ENCODE measurements at regions not wholly inside any gene's neighbourhood (a gene's known extent, or its start where the extent isn't known, plus 50 kb on each side); places are given as distances from the start of the nearest gene placed in this dataset.

GRCh38 chr2:226135861-226136548 is 663.6 kb downstream of the IRS1 start:
- DNase-seq (ENCODE audit: insufficient read length) (no peak), FAIRE-seq (no peak)
- TF ChIP-seq POLR2A (IDR thresholded peaks at IDR 0.05; ENCODE audit: low read depth, low read length) = no peak
- TF ChIP-seq POLR2AphosphoS5 (IDR thresholded peaks at IDR 0.05; ENCODE audit: low read depth, low read length) = no peak
- TF ChIP-seq TAF1 (IDR thresholded peaks at IDR 0.05; ENCODE audit: borderline replicate concordance, low read depth, low read length) = no peak

- TF ChIP-seq TAF1 (IDR thresholded peaks at IDR 0.05; ENCODE audit: borderline replicate concordance, low read depth, low read length) = no peak
- TF ChIP-seq POLR2AphosphoS5 (IDR thresholded peaks at IDR 0.05; ENCODE audit: low read depth, low read length) = no peak
- no peak for TF ChIP-seq POLR2A (IDR thresholded peaks at IDR 0.05; ENCODE audit: low read depth, low read length)
- DNase-seq (ENCODE audit: insufficient read length) = no peak
- FAIRE-seq = no peak
Measured at GRCh38 chr2:226132323-226133215, 667.1 kb downstream of the IRS1 start.

GRCh38 chr2:226131299-226131784 is 668.3 kb downstream of the IRS1 start:
- DNase-seq (ENCODE audit: insufficient read length) (no peak), FAIRE-seq (no peak)
- TF ChIP-seq POLR2A (IDR thresholded peaks at IDR 0.05; ENCODE audit: low read depth, low read length) (no peak), TAF1 (IDR thresholded peaks at IDR 0.05; ENCODE audit: borderline replicate concordance, low read depth, low read length) (no peak), POLR2AphosphoS5 (IDR thresholded peaks at IDR 0.05; ENCODE audit: low read depth, low read length) (no peak)

- TF ChIP-seq POLR2A (IDR thresholded peaks at IDR 0.05; ENCODE audit: low read depth, low read length) (no peak), POLR2AphosphoS5 (IDR thresholded peaks at IDR 0.05; ENCODE audit: low read depth, low read length) (no peak), TAF1 (IDR thresholded peaks at IDR 0.05; ENCODE audit: borderline replicate concordance, low read depth, low read length) (no peak)
- DNase-seq (ENCODE audit: insufficient read length) (no peak), FAIRE-seq (no peak)
Measured at GRCh38 chr2:226130192-226130591, 669.4 kb downstream of the IRS1 start.

GRCh38 chr2:226127682-226128081 is 671.9 kb downstream of the IRS1 start:
- TF ChIP-seq TAF1 (IDR thresholded peaks at IDR 0.05; ENCODE audit: borderline replicate concordance, low read depth, low read length) (no peak), POLR2AphosphoS5 (IDR thresholded peaks at IDR 0.05; ENCODE audit: low read depth, low read length) (no peak), POLR2A (IDR thresholded peaks at IDR 0.05; ENCODE audit: low read depth, low read length) (no peak)
- DNase-seq (ENCODE audit: insufficient read length) = no peak
- FAIRE-seq = no peak

DNA sequence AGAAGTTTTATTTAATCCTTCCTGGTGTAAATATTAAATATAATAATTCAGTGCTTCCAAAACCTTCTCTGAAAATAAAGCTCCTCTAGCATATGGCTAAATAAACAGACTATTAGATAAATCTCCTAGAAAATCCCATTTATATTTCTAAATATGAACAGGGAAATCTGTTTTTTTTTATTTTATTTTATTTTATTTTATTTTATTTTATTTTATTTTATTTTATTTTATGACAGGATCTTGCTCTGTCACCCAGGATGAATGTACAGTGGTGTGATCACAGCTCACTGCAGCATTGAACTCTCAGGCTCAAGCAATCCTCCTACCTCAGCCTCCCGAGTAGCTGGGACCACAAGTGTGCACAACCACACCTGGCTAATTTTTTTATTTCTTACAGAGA is 673.5 kb downstream of the IRS1 start:
- FAIRE-seq = no peak

GRCh38 chr2:226125176-226125883 is 674.3 kb downstream of the IRS1 start:
- no peak for TF ChIP-seq POLR2A (IDR thresholded peaks at IDR 0.05; ENCODE audit: low read depth, low read length)
- no peak for TF ChIP-seq POLR2AphosphoS5 (IDR thresholded peaks at IDR 0.05; ENCODE audit: low read depth, low read length)
- no peak for TF ChIP-seq TAF1 (IDR thresholded peaks at IDR 0.05; ENCODE audit: borderline replicate concordance, low read depth, low read length)
- DNase-seq (ENCODE audit: insufficient read length) (no peak), FAIRE-seq (no peak)

More for the DNA sequence above, 673.5 kb downstream of the IRS1 start:
- no peak for TF ChIP-seq TAF1 (IDR thresholded peaks at IDR 0.05; ENCODE audit: borderline replicate concordance, low read depth, low read length)
- TF ChIP-seq POLR2A (IDR thresholded peaks at IDR 0.05; ENCODE audit: low read depth, low read length) = no peak
- no peak for TF ChIP-seq POLR2AphosphoS5 (IDR thresholded peaks at IDR 0.05; ENCODE audit: low read depth, low read length)
- DNase-seq (ENCODE audit: insufficient read length) = no peak

DNA sequence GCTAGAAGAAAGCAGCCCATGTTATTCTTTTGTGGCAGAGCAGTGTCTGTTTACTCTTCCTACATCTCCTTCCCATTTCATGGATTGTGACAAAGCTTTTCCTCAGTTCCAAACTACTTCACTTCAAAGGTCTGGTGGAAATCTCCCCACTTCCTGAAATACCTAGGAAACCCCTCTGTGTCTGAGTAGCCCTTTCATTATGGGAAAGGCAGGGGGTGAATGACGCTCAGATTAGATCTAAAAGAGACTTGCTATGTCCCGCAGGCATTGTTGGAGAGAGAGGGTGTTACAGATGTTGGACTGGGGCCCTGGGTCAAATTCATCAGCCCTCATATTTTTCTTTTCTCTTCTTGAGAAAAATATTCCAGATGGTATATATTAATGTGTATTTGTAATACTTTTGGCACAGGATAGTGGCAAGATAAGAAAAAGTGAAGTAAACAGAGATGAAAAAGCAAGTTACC is 675.0 kb downstream of the IRS1 start:
- TF ChIP-seq POLR2AphosphoS5 (IDR thresholded peaks at IDR 0.05; ENCODE audit: low read depth, low read length) (no peak), POLR2A (IDR thresholded peaks at IDR 0.05; ENCODE audit: low read depth, low read length) (no peak), TAF1 (IDR thresholded peaks at IDR 0.05; ENCODE audit: borderline replicate concordance, low read depth, low read length) (no peak)
- FAIRE-seq = no peak
- no peak for DNase-seq (ENCODE audit: insufficient read length)

GRCh38 chr2:226123300-226123699 is 676.3 kb downstream of the IRS1 start:
- DNase-seq (ENCODE audit: insufficient read length) = no peak
- no peak for TF ChIP-seq POLR2A (IDR thresholded peaks at IDR 0.05; ENCODE audit: low read depth, low read length)
- no peak for TF ChIP-seq POLR2AphosphoS5 (IDR thresholded peaks at IDR 0.05; ENCODE audit: low read depth, low read length)
- TF ChIP-seq TAF1 (IDR thresholded peaks at IDR 0.05; ENCODE audit: borderline replicate concordance, low read depth, low read length) = no peak

DNA sequence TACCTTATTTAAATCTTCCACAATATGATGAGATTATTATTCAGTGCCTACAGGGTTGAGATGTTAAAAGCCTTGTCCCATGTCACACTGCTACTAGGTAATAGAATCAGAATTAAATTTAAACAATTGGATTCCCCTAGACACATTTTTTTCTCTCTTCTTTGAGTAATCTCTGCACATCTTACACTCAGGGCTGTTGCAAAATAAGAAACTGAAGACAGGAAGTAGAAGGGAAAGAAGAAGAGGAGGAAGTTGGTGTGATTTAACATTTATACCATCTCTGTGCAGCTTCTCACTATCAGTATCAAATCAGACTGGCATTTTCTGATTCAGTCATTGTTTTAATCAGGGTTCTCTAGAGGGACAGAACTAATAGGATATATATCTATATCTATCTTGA is 677.6 kb downstream of the IRS1 start:
- no peak for FAIRE-seq
- no peak for DNase-seq (ENCODE audit: insufficient read length)
- TF ChIP-seq POLR2A (IDR thresholded peaks at IDR 0.05; ENCODE audit: low read depth, low read length) = no peak
- TF ChIP-seq TAF1 (IDR thresholded peaks at IDR 0.05; ENCODE audit: borderline replicate concordance, low read depth, low read length) = no peak
- TF ChIP-seq POLR2AphosphoS5 (IDR thresholded peaks at IDR 0.05; ENCODE audit: low read depth, low read length) = no peak

More at GRCh38 chr2:226123300-226123699, 676.3 kb downstream of the IRS1 start:
- FAIRE-seq = no peak

Measured in GM12892 (cell line).